NCI-H526 (cell line): ENCODE measurements at regions not wholly inside any gene's neighbourhood (a gene's known extent, or its start where the extent isn't known, plus 50 kb on each side); places are given as distances from the start of the nearest gene placed in this dataset.
"Not testable (repeated sequence)": the region's sequence is repeated elsewhere in the genome, so short reads cannot be mapped to it uniquely, and the experiment has no call there.

Experiments
- DNase-seq, 2 experiments: peaks; one replicate each; lab custom pipeline; 2025; lab: John Stamatoyannopoulos, UW

GRCh38 chr12:128004383-128004938 lies 262.5 kb upstream of the TMEM132C start:
- DNase-seq: no peak

- no peak for DNase-seq
These were observed 259.7 kb upstream of the TMEM132C start for GRCh38 chr12:128007250-128007649.

DNA sequence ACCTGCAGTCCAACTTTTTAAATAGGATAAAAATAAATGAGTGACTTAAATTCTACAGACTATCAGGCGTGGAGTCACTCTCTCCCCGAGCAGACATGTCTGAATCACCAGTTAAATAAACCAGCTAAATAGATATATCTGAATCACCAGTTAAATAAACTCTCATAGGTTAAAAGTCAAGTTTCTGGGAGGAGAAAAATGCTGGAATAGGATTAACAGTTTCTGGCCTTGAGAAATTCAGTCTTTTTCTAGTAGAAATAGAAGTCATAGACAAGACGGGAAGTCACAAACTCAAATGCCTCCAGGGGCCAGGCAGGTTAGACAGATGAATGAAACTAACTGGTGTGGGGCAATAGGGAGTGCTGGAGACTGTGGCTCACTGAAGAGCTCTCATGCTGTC lies 258.6 kb upstream of the TMEM132C start:
- no peak for DNase-seq

DNA sequence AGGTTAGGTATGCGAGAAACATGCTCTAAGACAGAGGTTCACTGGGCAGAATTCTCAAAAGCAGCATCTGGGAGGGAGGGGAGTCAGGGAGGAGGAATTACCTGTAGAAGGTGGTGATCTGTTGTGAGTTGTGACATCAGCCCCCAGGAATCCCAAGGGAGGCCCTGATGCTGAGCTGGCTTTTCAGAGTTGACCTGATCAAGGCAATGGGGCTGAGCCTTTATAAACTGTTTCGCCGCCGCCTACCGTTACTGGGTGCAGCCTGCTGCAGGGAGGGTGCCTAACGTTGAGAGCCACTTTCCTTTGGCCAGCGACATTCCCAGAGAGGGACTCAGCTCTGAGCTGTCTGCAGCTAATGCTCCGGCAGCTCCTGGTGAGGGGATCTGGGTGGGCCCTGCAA lies 257.9 kb upstream of the TMEM132C start:
- DNase-seq: peak in 1 of 2 experiments; percentile 33

DNA sequence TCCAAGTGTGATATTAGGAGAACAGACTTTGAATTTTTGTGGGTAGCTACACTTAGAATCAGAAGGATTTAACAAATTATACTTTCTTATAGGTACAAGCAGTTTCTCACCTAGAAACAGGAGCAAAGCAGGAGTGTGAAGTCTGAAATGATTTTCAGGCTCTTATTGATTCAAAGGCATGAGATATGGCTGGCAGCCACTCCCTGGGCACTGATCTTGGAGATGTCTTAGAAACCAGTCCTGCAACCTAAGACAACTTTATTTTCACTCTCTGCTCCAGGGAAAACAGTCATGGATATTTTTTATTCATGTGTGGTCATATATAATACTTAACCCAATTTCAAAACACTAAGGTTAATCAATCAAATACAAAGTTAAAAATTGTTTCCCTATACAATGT lies 254.9 kb upstream of the TMEM132C start:
- no peak for DNase-seq

GRCh38 chr12:128015276-128015675 lies 251.7 kb upstream of the TMEM132C start:
- DNase-seq: peak in 1 of 2 experiments; percentile 44

GRCh38 chr12:128018067-128018466 lies 248.9 kb upstream of the TMEM132C start:
- DNase-seq: no peak

DNA sequence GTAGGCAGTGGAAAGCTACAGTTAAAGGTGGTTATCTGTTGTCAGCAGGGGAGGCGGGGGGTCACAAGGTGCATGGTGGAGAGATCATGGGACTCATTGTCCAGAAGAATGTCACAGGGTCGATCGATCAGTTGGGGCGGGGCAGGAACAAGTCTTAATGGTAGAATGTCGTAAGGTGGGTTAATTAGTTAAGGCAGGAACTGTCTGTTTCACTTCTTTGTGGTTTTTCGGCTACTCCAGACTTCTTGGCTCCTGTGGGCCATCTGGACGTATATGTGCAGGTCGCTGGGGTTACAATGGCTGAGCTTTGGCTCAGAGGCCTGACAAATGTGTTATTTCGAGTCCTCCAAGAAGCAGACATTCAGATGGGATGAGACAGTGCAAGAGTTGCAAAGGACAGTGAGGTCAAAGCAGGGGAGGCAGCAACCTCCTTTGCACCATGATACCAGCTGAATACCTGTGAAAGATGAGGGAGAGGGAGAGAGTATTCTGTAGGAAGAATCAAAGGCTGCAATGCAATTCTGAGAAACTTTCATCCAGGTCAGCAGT lies 246.9 kb upstream of the TMEM132C start:
- DNase-seq: no peak

DNA sequence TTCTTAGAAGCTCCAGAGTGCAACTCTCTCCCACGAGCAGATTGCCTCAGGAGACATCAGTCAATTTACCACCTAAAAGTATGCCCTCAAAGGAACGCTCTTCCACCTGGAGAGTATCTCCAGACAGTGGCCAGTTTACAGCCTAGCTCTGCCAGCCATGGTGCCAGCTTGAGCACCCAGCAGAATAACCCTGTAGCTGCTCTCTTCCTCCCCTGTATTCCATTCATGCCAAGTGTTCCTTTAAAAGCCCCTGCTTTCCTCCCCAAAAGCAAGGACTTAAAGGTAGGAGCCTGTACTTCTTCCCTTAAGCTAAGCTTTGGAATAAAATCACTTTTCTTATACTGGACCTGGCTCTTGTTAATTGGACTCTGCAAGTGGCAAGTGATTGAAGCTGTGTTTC lies 245.4 kb upstream of the TMEM132C start:
- no peak for DNase-seq

DNA sequence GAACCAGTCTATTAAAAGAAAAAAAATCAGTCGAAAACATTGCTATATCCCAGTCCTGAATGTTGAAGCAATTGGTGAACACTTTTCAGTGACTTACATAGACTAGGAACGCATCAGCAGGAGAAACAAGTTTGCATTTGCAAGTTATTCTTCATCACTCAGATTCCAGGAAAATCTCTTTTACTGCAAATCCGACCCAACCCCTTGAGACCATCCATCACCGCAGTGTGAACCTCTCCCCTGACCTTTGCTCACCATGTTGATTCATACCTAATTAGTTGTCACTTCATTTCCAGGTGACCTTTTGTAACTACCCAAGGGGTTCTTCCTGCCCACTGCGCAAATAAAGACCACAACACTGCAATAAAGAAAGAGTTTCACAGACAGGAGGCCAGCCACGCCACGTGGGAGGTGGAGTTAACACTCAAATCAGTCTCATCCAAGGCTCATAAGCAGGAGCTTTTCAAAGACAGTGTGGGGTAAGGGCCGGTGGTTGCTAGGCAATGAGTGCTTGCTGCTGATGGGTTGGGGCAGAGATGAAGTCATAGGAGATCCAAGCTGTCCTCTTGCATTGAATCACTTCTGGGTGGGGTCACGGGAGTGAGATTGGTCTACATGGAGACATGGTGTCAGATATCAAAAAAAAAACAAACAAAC lies 241.3 kb upstream of the TMEM132C start:
- no peak for DNase-seq

DNA sequence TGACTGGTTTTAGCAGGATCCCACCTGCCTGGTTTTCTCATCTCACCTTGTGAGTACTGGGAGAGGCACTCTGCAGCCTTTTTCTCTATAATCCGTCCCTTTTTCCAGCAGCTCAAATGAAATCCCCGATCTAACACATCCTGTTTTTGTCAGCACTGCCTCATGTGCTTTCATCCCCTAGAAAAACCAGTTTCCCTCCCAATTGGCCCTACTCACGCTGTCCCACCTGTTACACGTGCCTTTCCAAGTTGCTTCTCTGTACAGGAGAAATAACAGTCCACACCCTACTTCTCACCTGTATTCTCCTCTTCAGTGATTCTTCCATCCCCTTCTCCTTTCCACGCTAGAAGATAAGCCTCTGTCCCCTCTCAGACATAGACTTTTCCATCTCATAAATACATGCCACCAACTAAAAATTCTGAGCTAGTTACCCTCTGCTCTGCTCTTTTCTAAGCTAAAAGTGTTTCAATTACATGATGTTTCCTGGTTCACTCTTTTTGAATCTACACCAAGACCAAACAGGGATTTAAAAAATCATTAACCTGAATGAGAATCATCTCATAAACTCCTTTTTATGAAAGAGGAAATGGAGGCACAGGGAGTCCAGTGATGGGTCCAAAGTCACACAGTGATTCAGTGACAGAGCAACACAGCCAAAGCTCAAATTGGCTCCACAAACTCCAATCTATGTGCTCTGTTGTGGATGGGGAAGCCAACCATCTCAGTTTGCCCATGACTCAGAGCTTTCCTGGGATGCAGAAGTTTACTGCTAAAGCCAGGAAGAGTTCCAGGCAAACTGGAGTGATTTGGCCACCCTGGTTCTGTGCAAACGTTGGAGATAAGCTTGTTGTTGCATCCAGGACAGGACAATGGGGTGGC lies 240.0 kb upstream of the TMEM132C start:
- no peak for DNase-seq

DNA sequence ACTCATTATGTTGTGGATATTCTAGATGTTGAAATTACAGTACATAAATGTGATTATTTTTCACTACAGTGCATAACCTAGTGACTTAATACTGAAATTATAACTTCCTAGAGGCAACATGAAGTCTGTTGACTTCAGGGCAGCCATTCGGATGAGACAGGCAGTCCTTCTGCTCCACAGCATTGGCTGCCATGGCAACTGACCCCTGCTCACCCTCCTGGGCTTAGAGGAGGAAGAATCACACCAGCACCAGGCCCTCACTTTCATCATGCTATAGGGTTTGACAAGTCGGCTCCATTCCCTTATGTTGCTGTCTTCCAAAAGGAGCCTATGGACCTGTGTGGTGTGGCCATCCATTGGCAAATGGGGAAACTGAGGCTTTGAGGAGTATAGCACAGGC lies 233.5 kb upstream of the TMEM132C start:
- DNase-seq: no peak

DNA sequence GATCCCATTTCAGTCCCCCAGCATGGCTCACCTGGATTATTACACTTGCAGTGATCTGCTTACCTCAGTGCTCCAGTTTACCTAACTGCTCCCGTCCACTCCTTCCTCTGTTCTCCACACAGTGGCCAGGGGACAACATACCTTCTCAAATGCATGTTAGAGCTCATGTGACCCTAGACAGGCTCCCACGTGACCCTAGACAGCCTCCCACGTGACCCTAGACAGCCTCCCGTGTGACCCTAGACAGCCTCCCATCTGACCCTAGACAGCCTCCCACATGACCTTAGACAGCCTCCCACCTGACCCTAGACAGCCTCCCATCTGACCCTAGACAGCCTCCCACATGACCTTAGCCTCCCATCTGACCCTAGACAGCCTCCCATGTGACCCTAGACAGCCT lies 226.0 kb upstream of the TMEM132C start:
- no peak for DNase-seq

- DNase-seq: not testable (repeated sequence)
These were observed 224.7 kb upstream of the TMEM132C start for GRCh38 chr12:128042283-128042682.

- no peak for DNase-seq
These were observed 224.1 kb upstream of the TMEM132C start for GRCh38 chr12:128042825-128043224.

DNA sequence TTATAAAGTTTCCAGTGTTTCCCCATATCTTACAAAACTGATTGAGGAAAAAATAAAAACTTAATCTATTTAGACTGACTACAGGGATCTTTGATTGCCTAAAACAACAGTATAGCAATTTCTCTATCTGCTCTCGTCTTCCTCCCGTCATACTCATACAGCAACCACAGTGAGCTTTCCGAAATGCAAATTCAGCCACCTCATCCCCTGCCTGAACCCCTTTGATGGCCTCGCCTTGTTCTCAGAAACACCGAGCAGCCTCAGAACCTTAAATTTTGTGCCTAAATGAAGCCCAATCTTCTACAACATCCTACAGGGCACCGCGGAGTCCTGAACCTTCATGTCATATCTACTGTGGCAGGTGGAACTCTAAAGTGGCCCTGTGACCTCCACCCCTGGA lies 223.7 kb upstream of the TMEM132C start:
- DNase-seq: no peak

DNA sequence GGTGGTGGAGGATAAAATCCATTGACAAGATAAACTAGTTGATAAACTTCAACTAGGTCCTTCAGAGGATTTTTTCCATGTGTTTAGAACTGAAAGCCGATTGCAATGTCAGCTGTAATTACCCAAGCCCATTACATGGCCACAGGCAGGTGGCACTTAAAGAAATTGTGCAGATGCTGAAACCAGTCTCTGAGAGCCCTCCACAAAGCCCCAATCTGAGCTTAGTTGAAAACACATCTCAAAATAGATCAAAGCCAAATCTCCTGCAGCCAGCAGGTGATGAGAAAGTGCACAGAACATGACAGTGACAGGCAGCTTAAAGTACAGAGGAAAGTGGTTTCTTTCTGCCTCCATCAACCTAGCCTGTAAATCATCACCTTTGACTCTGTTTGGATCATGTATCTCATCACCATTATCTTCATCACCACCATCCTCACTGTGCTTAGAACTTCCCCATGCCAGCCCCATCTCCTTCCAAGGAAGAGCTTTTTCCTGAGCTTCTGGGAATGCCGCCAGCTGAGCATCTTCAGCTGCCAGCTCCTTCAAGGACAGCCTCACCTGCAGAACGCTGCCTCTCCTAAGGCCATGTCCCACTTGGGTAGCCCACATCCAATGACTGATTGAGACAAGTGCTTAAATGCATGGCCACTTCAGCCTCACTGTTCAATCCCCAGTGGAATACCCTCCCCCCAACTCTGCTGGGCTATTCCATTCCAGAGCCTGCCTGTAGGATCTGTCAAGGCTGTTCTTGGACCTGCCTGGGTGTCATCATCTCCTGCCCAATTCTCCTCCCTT lies 219.5 kb upstream of the TMEM132C start:
- DNase-seq: no peak

- DNase-seq: no peak
These were observed 214.6 kb upstream of the TMEM132C start for GRCh38 chr12:128052331-128052730.

- DNase-seq: no peak
These were observed 214.2 kb upstream of the TMEM132C start for GRCh38 chr12:128052777-128053176.

- no peak for DNase-seq
These were observed 211.4 kb upstream of the TMEM132C start for GRCh38 chr12:128055567-128055966.

DNA sequence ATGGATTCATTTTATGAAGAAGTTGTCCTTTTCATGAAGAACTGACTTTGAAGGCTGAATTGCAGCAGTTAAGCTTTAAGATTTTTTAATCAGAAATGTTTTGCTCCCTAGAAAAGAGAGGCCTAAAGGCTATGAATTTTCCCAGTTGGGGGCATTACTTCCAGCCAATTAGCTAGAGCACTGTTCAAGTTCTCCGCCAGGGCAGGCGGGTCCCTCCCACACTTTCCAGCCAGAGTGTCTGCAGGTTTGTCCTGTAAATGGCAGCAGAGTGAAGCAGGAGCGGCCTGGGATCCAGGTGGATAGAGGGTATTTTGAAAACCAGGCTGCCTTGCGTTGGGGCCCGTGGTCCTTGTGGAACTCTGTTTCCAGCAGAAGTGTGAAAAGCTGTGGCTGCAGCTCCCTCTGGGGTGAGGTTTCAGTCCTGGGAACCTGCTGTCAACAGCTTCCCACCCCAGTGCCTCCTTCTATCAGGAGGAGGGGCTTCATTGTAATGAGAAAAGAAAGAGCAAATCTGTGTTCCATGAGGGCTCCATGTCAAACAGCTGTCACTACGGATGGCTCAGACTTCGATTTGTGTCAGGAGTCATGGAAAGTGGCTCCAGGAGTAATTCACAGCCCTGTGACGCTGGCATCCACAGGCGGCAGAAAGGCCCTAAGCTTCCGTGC lies 210.7 kb upstream of the TMEM132C start:
- no peak for DNase-seq
